Esophagus muscularis mucosa (tissue), 4 donors: ENCODE measurements at regions not wholly inside any gene's neighbourhood (a gene's known extent, or its start where the extent isn't known, plus 50 kb on each side); places are given as distances from the start of the nearest gene placed in this dataset.
"Not testable (repeated sequence)": the region's sequence is repeated elsewhere in the genome, so short reads cannot be mapped to it uniquely, and the experiment has no call there.

Source experiments
- DNase-seq: peaks from one replicate; pipeline ENCODE4 v3.0.0-alpha.2; 2017; ENCODE audit errors: extremely low spot score
- H3K27ac ChIP-seq, 4 donors: fragments of 200-600 bp; sonication (generic); replicated peaks in 1 of 4; 1 replicate in 3 of 4; 2 replicates in 1 of 4; pipeline ENCODE4 v1.5.1; 2016 to 2019; ENCODE audit warnings: mild to moderate bottlenecking in 1 of 4
- H3K27me3 ChIP-seq, 4 donors: fragments of 200-600 bp; sonication (generic); one replicate each; pipeline versions ENCODE4 v1.5.1 to v1.6.0; 2016 to 2019
- H3K36me3 ChIP-seq, 4 donors: fragments of 200-600 bp; sonication (generic); one replicate each; pipeline ENCODE4 v1.5.1; 2016 to 2019
- H3K4me1 ChIP-seq, 4 donors: fragments of 200-600 bp; sonication (generic); one replicate each; pipeline ENCODE4 v1.5.1; 2016 to 2019
- H3K4me3 ChIP-seq, 4 donors: fragments of 200-600 bp; sonication (generic); 1 replicate in 2 of 4; 2 replicates in 2 of 4; pipeline ENCODE4 v1.5.1; 2016 to 2019; ENCODE audit warnings: mild to moderate bottlenecking in 4 of 4, moderate library complexity in 1 of 4
- H3K9me3 ChIP-seq, 4 donors: fragments of 200-600 bp; sonication (generic); 1 replicate in 3 of 4; 2 replicates in 1 of 4; pipeline ENCODE4 v1.5.1; 2016 to 2019
- CTCF ChIP-seq, 3 experiments: fragments of 200-600 bp in 2 of 3; fragments of 450-650 bp in 1 of 3; sonication (generic) in 2 of 3; IDR thresholded peaks; one replicate each; pipeline ENCODE4 v1.5.1; 2017 to 2019; ENCODE audit warnings: antibody characterized with exemption in 3 of 3, mild to moderate bottlenecking in 2 of 3, moderate library complexity in 1 of 3
- EP300 ChIP-seq: sonication (generic); formaldehyde crosslinking; IDR thresholded peaks from one replicate; pipeline ENCODE4 v1.6.1; 2017; ENCODE audit warnings: antibody characterized with exemption
- POLR2A ChIP-seq: fragments of 450-650 bp; IDR thresholded peaks from one replicate; pipeline ENCODE4 v1.6.1; 2017; ENCODE audit warnings: antibody characterized with exemption, moderate library complexity, mild to moderate bottlenecking, low read depth
- POLR2AphosphoS5 ChIP-seq, 2 donors: sonication (generic); formaldehyde crosslinking; IDR thresholded peaks; one replicate each; pipeline ENCODE4 v1.6.1; 2017; ENCODE audit warnings: antibody characterized with exemption in 2 of 2
- WGBS: methylation state at CpG from one replicate; pipeline ENCODE4 v1.1.5; 2018; 5-methylcytosine and 5-hydroxymethylcytosine counted together
- intact Hi-C: fragments of 100-400 bp; cut with DNase I; formaldehyde crosslinking; loops from one replicate; pipeline ENCODE4 v1.15.1; 2023

GRCh38 chr2:95654897-95655296 is 63.1 kb downstream of the TRIM43 start:
- H3K27ac ChIP-seq, DNase-seq, intact Hi-C loops, H3K4me1 ChIP-seq, H3K36me3 ChIP-seq, H3K9me3 ChIP-seq, H3K4me3 ChIP-seq, H3K27me3 ChIP-seq: not testable (repeated sequence)
- WGBS, result no CpG with 5 or more reads among the region's 3 CpGs

GRCh38 chr2:95656553-95656952 is 64.8 kb downstream of the TRIM43 start:
- H3K9me3 ChIP-seq, H3K27me3 ChIP-seq, H3K4me1 ChIP-seq, H3K36me3 ChIP-seq, H3K27ac ChIP-seq, intact Hi-C loops, H3K4me3 ChIP-seq, DNase-seq: not testable (repeated sequence)
- 89% methylated on average over 1 of the region's 1 CpG for WGBS

- H3K4me1 ChIP-seq, H3K27ac ChIP-seq, intact Hi-C loops, H3K36me3 ChIP-seq, H3K4me3 ChIP-seq, H3K9me3 ChIP-seq, H3K27me3 ChIP-seq, DNase-seq: not testable (repeated sequence)
- WGBS, result 90% methylated on average over 3 of the region's 3 CpGs
Observed at GRCh38 chr2:95657937-95658336, 66.1 kb downstream of the TRIM43 start.

GRCh38 chr2:95660766-95661562 is 69.2 kb downstream of the TRIM43 start:
- intact Hi-C loops, H3K4me3 ChIP-seq, H3K27ac ChIP-seq, H3K36me3 ChIP-seq, H3K9me3 ChIP-seq, H3K4me1 ChIP-seq, H3K27me3 ChIP-seq, DNase-seq: not testable (repeated sequence)
- 83% methylated on average over 6 of the region's 16 CpGs for WGBS

GRCh38 chr2:95663471-95664441 is 72.0 kb downstream of the TRIM43 start:
- WGBS, result 51% methylated on average over 25 of the region's 27 CpGs
- H3K27ac ChIP-seq, DNase-seq, H3K36me3 ChIP-seq, H3K27me3 ChIP-seq, H3K9me3 ChIP-seq, intact Hi-C loops, H3K4me1 ChIP-seq, H3K4me3 ChIP-seq: not testable (repeated sequence)

- H3K4me1 ChIP-seq, H3K27ac ChIP-seq, H3K27me3 ChIP-seq, intact Hi-C loops, H3K9me3 ChIP-seq, H3K36me3 ChIP-seq, H3K4me3 ChIP-seq, DNase-seq: not testable (repeated sequence)
- 51% methylated on average over 2 of the region's 2 CpGs for WGBS
Observed at GRCh38 chr2:95666636-95667035, 74.8 kb downstream of the TRIM43 start.

GRCh38 chr2:95667480-95667879 is 75.7 kb downstream of the TRIM43 start:
- Histone ChIP-seq H3K36me3 (no peaks in the 10 kb centered on the region), H3K4me1 (no peaks in the 10 kb centered on the region), H3K27me3 (no peaks in the 10 kb centered on the region), H3K9me3 (no peaks in the 10 kb centered on the region), H3K4me3 (no peak overlapping the region), H3K27ac (no peak overlapping the region)
- intact Hi-C loops, result no loop called here
- TF ChIP-seq POLR2AphosphoS5 (IDR thresholded peaks at IDR 0.05) (no peak), POLR2A (no peak), CTCF (IDR thresholded peaks at IDR 0.05) (no peak), EP300 (no peak)
- DNase-seq, result no peak

GRCh38 chr2:95668934-95669333 is 77.1 kb downstream of the TRIM43 start:
- H3K9me3 ChIP-seq, H3K27me3 ChIP-seq, H3K36me3 ChIP-seq, DNase-seq, H3K4me1 ChIP-seq, H3K4me3 ChIP-seq, intact Hi-C loops, H3K27ac ChIP-seq: not testable (repeated sequence)
- WGBS, result 79% methylated on average over 5 of the region's 5 CpGs
